Suprapubic skin (tissue), 3 donors: ENCODE measurements at regions not wholly inside any gene's neighbourhood (a gene's known extent, or its start where the extent isn't known, plus 50 kb on each side); places are given as distances from the start of the nearest gene placed in this dataset.

Experiments
- POLR2A ChIP-seq, 2 donors: fragments of 450-650 bp; IDR thresholded peaks; one replicate each; pipeline ENCODE4 v1.6.1; 2017; ENCODE audit warnings: antibody characterized with exemption in 2 of 2, mild to moderate bottlenecking in 2 of 2, moderate library complexity in 2 of 2
- TF ChIP-seq, protein P1 (sequence below), 2 donors: fragments of 200-600 bp in 1 of 2; fragments of 450-650 bp in 1 of 2; sonication (generic) in 1 of 2; IDR thresholded peaks; one replicate each; pipeline ENCODE4 v1.5.1; 2016 to 2019; ENCODE audit warnings: antibody characterized with exemption in 2 of 2, mild to moderate bottlenecking in 1 of 2, moderate library complexity in 1 of 2

DNA sequence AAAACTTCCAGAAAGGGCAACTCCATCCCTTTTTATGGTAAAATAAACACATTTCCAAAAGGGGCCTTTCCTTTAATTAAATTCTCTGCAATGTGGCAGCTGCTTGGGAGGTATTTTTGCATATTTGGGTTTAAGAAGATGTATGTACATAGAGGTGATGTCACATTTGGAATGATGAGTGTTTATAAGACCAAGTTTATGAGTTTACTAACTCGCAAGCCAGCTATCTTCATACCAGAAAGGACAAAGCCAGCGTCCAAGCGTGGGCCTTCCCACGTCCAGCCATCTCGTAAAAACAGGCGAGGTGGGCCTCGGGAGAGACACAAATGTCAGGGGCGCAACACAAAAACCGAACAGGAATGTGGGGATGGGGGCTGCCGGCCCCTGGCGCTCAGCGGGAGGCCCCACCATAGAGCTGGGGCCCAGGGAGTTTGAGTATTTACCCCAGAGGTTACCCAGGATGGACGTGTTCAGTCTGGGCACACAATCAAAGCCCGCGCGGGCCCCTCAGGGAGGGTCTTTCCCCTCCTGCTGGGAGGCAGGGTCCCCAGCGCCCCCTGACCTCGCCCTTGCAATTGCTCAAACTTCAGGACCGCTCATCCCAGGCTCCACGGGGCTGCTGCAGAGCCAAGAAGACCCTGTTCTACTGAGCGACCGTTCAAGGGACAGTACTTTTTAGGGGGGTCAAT, 137.3 kb downstream of the TWIST2 start:
- TF ChIP-seq, protein P1, sequence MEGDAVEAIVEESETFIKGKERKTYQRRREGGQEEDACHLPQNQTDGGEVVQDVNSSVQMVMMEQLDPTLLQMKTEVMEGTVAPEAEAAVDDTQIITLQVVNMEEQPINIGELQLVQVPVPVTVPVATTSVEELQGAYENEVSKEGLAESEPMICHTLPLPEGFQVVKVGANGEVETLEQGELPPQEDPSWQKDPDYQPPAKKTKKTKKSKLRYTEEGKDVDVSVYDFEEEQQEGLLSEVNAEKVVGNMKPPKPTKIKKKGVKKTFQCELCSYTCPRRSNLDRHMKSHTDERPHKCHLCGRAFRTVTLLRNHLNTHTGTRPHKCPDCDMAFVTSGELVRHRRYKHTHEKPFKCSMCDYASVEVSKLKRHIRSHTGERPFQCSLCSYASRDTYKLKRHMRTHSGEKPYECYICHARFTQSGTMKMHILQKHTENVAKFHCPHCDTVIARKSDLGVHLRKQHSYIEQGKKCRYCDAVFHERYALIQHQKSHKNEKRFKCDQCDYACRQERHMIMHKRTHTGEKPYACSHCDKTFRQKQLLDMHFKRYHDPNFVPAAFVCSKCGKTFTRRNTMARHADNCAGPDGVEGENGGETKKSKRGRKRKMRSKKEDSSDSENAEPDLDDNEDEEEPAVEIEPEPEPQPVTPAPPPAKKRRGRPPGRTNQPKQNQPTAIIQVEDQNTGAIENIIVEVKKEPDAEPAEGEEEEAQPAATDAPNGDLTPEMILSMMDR (IDR thresholded peaks at IDR 0.05) = no peak
- TF ChIP-seq POLR2A (IDR thresholded peaks at IDR 0.05) = no peak
